ENCODE measurements at regions not wholly inside any gene's neighbourhood (a gene's known extent, or its start where the extent isn't known, plus 50 kb on each side); places are given as distances from the start of the nearest gene placed in this dataset.

DNA sequence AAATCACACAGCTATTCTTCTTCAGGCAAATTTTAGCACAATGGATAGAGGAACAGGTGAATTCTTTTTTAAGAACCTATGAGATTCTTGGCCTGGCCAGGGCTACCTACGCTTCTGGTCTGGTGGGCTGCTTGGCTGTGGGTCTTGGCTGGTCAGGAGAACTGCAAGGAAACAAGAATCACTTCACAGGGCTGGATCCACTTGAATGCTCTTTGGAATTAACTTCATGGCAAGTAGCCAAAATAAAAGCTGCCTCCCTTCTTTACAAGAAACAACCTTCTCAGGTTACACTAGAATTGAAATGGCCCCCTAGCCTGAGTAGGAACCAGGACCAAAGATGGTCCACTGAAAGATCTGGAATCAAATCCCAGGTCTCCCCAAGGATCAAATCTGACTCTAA, 519.1 kb downstream of the IQCM start:
- H3K4me1 Mint-ChIP-seq: no peaks in the 10 kb centered on the region
- no peak overlapping the region for H3K27ac Mint-ChIP-seq
- no peak for ATAC-seq (replicated peaks)
- H3K36me3 Mint-ChIP-seq (ENCODE audit: low read depth): no peaks in the 10 kb centered on the region
- no peak overlapping the region for H3K4me3 Mint-ChIP-seq
- no peaks in the 10 kb centered on the region for H3K27me3 Mint-ChIP-seq
- H3K9me3 Mint-ChIP-seq: no peaks in the 10 kb centered on the region

GRCh38 chr4:149296084-149296483, 519.6 kb downstream of the IQCM start:
- Mint-ChIP-seq H3K36me3 (ENCODE audit: low read depth) (no peaks in the 10 kb centered on the region), H3K27me3 (no peaks in the 10 kb centered on the region), H3K27ac (no peak overlapping the region), H3K4me3 (no peak overlapping the region), H3K4me1 (no peaks in the 10 kb centered on the region), H3K9me3 (no peaks in the 10 kb centered on the region)
- no peak for ATAC-seq (replicated peaks)

- ATAC-seq (replicated peaks): no peak
- Mint-ChIP-seq H3K36me3 (ENCODE audit: low read depth) (no peaks in the 10 kb centered on the region), H3K27ac (no peak overlapping the region), H3K9me3 (no peaks in the 10 kb centered on the region), H3K27me3 (no peaks in the 10 kb centered on the region), H3K4me3 (no peak overlapping the region), H3K4me1 (no peaks in the 10 kb centered on the region)
These were observed 521.0 kb downstream of the IQCM start for GRCh38 chr4:149294601-149295000.

- H3K9me3 Mint-ChIP-seq: no peaks in the 10 kb centered on the region
- H3K4me3 Mint-ChIP-seq: no peak overlapping the region
- H3K4me1 Mint-ChIP-seq: no peaks in the 10 kb centered on the region
- H3K27ac Mint-ChIP-seq: no peak overlapping the region
- H3K27me3 Mint-ChIP-seq: no peaks in the 10 kb centered on the region
- H3K36me3 Mint-ChIP-seq (ENCODE audit: low read depth): no peaks in the 10 kb centered on the region
- no peak for ATAC-seq (replicated peaks)
These were observed 522.5 kb downstream of the IQCM start for GRCh38 chr4:149293046-149293649.

DNA sequence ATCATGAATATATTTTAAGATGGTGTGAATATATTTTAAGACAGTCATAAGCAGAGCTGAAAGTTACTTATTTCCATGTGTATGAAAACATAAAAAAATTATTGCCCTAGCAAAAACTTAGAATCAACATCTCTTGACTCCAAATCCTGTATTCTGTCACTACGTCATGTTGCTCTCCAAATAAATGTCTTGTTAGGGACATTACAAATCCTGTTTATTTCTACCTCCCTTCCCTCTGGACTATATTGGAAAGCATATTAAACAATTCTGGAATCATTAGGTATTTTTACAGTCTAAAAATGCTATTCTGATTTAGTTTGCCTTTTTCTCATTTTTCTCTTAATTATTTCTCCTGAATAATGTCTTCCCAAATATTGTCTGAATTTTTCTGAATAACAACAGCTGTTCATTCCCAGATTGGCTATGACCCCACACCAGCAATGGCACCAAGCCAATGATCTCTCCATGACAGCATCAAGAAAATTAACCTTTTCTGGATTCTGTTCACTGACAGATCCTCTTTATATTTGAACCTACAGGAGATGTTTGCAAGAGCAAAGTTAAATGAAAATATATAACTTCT, 523.1 kb downstream of the IQCM start:
- Mint-ChIP-seq H3K27ac (no peak overlapping the region), H3K27me3 (no peaks in the 10 kb centered on the region), H3K36me3 (ENCODE audit: low read depth) (no peaks in the 10 kb centered on the region), H3K4me1 (no peaks in the 10 kb centered on the region), H3K9me3 (no peaks in the 10 kb centered on the region), H3K4me3 (no peak overlapping the region)
- no peak for ATAC-seq (replicated peaks)

GRCh38 chr4:149291463-149291862, 524.2 kb downstream of the IQCM start:
- Mint-ChIP-seq H3K4me3 (no peak overlapping the region), H3K4me1 (no peaks in the 10 kb centered on the region), H3K9me3 (no peaks in the 10 kb centered on the region), H3K36me3 (ENCODE audit: low read depth) (no peaks in the 10 kb centered on the region), H3K27ac (no peak overlapping the region), H3K27me3 (no peaks in the 10 kb centered on the region)
- ATAC-seq (replicated peaks): no peak

GRCh38 chr4:149280806-149281205, 534.8 kb downstream of the IQCM start:
- H3K4me3 Mint-ChIP-seq: no peak overlapping the region
- peaks cover 3% of the 10 kb centered on the region for H3K27me3 Mint-ChIP-seq
- H3K36me3 Mint-ChIP-seq (ENCODE audit: low read depth): no peaks in the 10 kb centered on the region
- no peaks in the 10 kb centered on the region for H3K4me1 Mint-ChIP-seq
- H3K27ac Mint-ChIP-seq: no peak overlapping the region
- H3K9me3 Mint-ChIP-seq: no peaks in the 10 kb centered on the region
- no peak for ATAC-seq (replicated peaks)

DNA sequence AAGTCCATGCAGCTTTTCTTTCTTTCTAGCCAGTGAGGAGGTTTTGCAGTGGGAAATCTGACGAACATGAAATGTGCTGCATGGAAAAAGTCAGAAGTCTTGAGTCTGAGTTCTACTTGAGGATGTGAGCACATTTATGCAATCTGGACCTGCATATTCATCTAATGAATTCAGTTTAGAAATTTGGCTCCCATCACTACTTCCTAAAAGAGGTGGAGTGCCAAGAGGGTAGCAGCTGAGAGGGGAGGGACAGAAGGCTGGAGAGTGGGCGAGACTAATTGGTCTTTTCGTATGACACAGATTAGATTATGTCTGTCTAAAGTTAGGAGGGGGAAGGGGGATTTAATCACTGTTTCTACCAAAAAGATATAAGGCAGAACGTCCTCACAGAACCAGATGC, 535.9 kb downstream of the IQCM start:
- Mint-ChIP-seq H3K4me3 (no peak overlapping the region), H3K4me1 (no peaks in the 10 kb centered on the region), H3K36me3 (ENCODE audit: low read depth) (no peaks in the 10 kb centered on the region), H3K9me3 (no peaks in the 10 kb centered on the region), H3K27me3 (no peaks in the 10 kb centered on the region), H3K27ac (no peak overlapping the region)
- no peak for ATAC-seq (replicated peaks)

DNA sequence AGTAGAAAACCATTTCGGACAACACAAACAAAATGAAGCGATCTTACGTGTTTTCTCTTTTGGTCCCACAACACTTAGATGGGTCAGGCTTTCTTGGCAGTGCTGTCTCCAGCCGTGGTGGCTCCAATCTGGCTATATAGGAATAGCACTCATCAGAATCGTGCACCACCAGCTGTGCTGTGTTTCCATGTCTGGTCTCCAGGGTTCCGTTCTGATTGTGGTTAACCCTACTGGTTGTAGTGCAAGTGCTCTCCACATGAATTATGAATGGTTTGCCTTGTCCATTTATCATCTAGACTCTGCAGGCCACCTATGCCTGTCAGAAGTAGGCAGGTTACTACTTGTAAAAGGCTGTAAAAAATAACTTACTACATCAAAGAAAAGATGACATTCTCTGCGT, 536.3 kb downstream of the IQCM start:
- Mint-ChIP-seq H3K4me3 (no peak overlapping the region), H3K27me3 (no peaks in the 10 kb centered on the region), H3K4me1 (no peaks in the 10 kb centered on the region), H3K36me3 (ENCODE audit: low read depth) (no peaks in the 10 kb centered on the region), H3K9me3 (no peaks in the 10 kb centered on the region), H3K27ac (no peak overlapping the region)
- ATAC-seq (replicated peaks): no peak

DNA sequence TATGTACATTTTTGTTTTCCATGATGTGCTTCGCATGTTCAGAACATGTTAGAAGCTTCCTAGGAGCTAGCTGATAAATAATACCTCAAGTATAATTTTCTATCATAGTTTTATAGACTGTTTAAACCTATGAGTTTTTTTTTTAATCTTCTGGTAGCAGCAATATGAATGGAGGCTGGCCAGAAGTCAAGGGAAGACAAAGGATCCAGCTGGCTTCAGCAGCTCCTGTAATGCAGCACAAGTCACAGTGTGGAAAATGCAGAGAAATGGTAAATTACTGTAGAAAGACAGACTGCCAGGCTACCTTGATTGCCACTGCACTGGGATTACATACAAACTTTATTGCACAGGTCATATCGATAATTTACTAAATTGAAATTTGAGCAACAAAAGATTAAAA, 537.9 kb downstream of the IQCM start:
- H3K27ac Mint-ChIP-seq: no peak overlapping the region
- no peaks in the 10 kb centered on the region for H3K9me3 Mint-ChIP-seq
- ATAC-seq (replicated peaks): no peak
- H3K27me3 Mint-ChIP-seq: no peaks in the 10 kb centered on the region
- H3K4me1 Mint-ChIP-seq: no peaks in the 10 kb centered on the region
- H3K4me3 Mint-ChIP-seq: no peak overlapping the region
- H3K36me3 Mint-ChIP-seq (ENCODE audit: low read depth): no peaks in the 10 kb centered on the region

DNA sequence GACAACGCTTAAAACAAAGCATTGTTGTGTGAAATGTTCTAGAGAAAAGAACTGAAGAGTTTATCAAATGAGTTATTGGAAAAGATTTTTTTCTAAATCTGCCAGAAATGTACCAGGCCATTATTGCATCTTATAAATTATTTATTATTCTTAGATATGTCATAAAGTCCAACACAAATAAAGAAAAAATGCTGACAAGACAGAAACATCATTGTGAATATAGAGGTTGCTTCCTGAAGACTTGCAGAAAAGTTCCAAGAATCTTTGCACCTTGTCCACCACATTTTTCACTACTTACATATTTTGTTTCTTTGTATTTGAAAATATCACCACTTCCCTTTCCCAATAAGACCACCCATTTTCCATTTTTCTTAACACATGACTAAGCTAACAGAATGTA, 545.8 kb downstream of the IQCM start:
- Mint-ChIP-seq H3K4me1 (no peaks in the 10 kb centered on the region), H3K4me3 (no peak overlapping the region), H3K27ac (no peak overlapping the region), H3K36me3 (ENCODE audit: low read depth) (no peaks in the 10 kb centered on the region), H3K27me3 (peaks cover 9% of the 10 kb centered on the region), H3K9me3 (no peaks in the 10 kb centered on the region)
- ATAC-seq (replicated peaks): no peak

DNA sequence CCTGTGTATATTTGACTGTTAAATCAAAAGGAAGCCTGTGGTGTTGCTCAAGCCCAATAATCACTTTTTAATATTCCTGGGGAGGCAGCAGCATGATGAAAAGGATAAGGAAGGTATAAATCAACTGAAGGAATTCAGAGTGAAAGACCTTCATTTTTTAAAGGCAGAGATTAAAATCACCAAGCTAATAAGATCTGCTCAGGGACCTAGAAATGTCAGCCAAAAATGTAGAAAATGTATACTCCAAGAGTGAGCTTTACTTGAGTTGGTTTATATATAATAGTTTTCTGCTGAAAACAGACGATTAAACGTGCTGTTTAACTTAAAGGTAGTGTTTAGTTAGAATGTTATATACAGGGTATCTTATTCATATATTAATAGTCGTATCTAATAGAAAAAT, 549.3 kb downstream of the IQCM start:
- Mint-ChIP-seq H3K27ac (no peak overlapping the region), H3K4me1 (no peaks in the 10 kb centered on the region), H3K9me3 (no peaks in the 10 kb centered on the region), H3K27me3 (peaks cover 9% of the 10 kb centered on the region), H3K36me3 (ENCODE audit: low read depth) (no peaks in the 10 kb centered on the region), H3K4me3 (no peak overlapping the region)
- no peak for ATAC-seq (replicated peaks)

DNA sequence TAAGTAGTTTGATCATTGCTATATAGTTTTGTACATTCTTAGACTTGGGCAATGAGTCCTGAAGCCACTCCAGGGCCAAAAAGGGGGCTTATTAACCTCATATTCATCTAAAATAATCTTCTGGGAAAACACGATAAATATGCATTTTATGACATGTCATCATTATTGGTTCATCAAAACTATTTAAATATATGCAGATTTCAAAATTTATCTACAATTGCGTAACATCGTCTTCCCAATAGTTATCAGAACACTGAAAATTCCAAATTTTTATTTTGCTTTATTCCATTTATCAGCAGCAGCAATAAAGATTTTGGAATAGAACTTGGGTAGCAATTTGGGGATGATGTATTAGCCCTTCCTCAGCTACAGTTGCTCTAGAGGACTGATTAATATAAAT, 550.0 kb downstream of the IQCM start:
- no peak overlapping the region for H3K27ac Mint-ChIP-seq
- H3K27me3 Mint-ChIP-seq: peaks cover 9% of the 10 kb centered on the region
- no peaks in the 10 kb centered on the region for H3K4me1 Mint-ChIP-seq
- ATAC-seq (replicated peaks): no peak
- H3K9me3 Mint-ChIP-seq: no peaks in the 10 kb centered on the region
- H3K4me3 Mint-ChIP-seq: no peak overlapping the region
- no peaks in the 10 kb centered on the region for H3K36me3 Mint-ChIP-seq (ENCODE audit: low read depth)

DNA sequence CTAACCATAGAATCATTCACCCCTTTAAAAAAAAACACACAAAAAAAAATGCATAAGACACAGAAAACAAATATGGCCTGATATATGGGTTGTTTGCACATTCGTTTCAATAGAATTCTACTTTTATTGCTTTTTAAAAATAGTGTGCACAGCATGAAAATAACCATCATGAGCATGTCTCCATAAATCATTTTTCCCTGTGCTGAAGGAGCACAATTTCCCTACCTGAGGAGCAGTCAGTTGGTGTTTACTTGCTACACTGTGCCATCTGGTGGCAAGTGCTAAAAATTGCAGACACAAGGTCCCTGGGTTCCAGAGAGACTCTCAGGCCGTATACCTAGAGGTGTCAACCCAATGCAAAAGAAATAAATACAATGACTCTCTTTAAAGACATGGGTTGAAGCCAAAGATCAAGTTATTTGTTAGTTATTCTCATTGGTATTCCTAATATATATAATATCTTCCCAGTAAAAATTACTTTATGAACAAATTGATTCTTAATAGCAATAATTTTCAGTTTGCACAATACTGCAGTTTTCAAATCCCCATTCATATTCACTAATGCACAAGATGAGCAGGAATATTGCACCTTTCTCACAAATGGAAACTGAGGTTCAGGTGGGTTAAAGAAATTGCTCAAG, 551.4 kb downstream of the IQCM start:
- H3K9me3 Mint-ChIP-seq: no peaks in the 10 kb centered on the region
- H3K4me3 Mint-ChIP-seq: no peak overlapping the region
- no peak overlapping the region for H3K27ac Mint-ChIP-seq
- ATAC-seq (replicated peaks): peak; percentile 34
- H3K27me3 Mint-ChIP-seq: peaks cover 9% of the 10 kb centered on the region
- H3K4me1 Mint-ChIP-seq: no peaks in the 10 kb centered on the region
- no peaks in the 10 kb centered on the region for H3K36me3 Mint-ChIP-seq (ENCODE audit: low read depth)

GRCh38 chr4:149248191-149248764, 567.4 kb downstream of the IQCM start:
- Mint-ChIP-seq H3K9me3 (no peaks in the 10 kb centered on the region), H3K4me1 (no peaks in the 10 kb centered on the region), H3K36me3 (ENCODE audit: low read depth) (no peaks in the 10 kb centered on the region), H3K4me3 (no peak overlapping the region), H3K27me3 (no peaks in the 10 kb centered on the region), H3K27ac (no peak overlapping the region)
- ATAC-seq (replicated peaks): no peak

All from activated T-helper 17 cell treated with anti-CD3 and anti-CD28 coated beads, Interleukin-2, amount 50 U/mL, for 72 hours (primary cell).